HG03045 (cell line): ENCODE measurements at regions not wholly inside any gene's neighbourhood (a gene's known extent, or its start where the extent isn't known, plus 50 kb on each side); places are given as distances from the start of the nearest gene placed in this dataset.
"Not testable (repeated sequence)": the region's sequence is repeated elsewhere in the genome, so short reads cannot be mapped to it uniquely, and the experiment has no call there.

ENCODE experiments used
- ATAC-seq: cut with Tn5 transposase; IDR thresholded peaks from one replicate; pipeline ENCODE4 v1.9.1; 2021; ENCODE audit warnings: mild to moderate bottlenecking, moderate library complexity; ENCODE audit not compliant: unreplicated experiment

DNA sequence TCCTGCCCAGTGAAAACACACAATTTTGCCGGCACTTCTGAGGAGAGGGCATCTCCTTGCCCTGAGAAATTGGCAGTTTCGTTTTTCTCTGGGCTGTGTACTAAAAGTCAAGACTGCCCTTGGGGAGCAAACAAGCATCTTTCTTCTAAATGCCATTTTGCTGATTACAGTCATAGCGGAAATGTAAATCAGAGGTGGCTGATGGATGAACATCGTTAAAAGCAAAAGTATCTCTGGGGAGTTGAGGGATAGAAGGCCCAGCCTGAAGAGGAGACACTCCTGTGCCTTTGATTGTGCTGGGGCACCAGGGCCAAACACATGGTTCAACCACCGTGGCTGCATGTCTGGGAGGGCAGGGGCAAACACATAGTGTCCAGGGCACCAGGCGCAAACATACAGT lies 49.8 kb downstream of the ABCC12 start:
- ATAC-seq = no peak

DNA sequence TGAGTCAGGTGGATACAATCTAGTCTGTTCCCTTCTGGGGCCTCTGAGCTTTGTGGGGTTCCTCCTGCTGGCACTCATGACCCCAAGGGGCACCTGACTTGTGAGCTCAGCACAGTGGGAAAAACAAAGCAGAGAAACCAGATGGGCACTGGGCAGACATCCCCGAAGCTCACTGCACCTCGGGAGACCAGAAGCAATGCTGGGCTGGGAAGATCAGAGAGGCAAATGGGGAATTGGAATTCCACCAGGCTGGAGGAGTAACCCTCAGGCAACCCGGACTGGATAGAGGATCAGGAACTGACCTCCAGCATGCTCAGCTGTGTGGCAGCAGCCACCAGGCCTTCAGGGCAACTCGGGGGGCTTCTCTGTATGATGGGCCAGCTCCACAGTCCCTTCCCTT lies 50.3 kb downstream of the ABCC12 start:
- no peak for ATAC-seq

DNA sequence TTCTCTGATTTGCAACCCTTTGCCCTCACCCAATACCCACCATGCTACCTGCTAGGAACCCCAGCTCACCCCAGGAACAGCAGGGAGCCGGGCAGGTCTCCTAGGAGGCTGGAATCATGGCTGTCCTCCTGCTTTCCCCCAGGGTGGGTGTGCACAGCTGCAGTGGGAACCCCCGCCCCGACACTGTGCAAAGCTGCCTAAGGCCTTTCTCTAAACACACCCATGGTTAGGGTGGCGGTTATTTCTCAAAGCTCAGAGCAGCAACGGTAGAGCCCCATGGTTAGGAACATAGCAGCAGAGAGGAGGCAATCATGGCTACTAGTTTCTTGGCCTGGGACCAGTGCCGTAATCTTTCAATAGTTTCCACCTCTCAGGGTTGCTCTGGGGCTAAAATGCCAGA lies 52.2 kb downstream of the ABCC12 start:
- ATAC-seq = no peak

DNA sequence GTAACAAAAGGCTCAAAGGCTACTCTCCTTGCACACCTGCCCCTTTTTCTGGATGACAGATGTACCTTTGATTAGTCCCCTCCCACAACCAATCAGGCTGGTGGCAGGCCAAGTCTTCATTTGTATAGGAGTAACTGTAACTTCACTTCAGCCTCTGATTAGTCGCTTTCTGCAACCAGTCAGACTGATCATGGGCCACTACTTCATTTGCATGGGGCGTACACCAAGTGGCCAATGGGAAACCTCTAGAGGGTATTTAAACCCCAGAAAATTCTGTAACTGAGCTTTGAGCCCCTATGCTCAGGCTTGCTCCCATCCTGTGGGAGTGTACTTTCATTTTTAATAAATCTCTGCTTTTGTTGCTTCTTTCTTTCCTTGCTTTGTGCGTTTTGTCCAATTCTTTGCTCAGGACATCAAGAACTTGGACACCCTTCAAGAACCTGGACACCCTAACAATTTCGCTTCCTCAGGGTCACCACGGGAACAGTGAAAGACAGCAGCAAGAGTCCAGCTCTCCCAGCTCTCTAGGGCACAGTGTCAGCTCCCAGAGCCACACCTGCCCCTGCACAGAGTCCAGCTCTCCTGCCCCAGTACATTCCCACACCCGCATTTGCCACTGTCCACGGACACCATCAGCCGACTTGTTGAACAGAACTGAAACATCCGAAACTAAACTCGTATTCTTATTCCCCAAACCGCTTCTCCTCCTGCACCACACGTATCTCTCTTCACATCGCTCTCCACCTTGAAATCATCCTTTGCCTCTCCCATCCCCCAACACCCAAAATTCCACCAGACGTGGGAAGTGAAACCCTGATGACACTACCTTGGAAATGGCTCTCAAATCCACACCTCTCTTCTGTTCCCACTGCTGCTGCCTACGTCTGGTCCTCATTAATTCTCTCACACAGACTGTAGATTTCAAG lies 53.4 kb downstream of the ABCC12 start:
- ATAC-seq = no peak

DNA sequence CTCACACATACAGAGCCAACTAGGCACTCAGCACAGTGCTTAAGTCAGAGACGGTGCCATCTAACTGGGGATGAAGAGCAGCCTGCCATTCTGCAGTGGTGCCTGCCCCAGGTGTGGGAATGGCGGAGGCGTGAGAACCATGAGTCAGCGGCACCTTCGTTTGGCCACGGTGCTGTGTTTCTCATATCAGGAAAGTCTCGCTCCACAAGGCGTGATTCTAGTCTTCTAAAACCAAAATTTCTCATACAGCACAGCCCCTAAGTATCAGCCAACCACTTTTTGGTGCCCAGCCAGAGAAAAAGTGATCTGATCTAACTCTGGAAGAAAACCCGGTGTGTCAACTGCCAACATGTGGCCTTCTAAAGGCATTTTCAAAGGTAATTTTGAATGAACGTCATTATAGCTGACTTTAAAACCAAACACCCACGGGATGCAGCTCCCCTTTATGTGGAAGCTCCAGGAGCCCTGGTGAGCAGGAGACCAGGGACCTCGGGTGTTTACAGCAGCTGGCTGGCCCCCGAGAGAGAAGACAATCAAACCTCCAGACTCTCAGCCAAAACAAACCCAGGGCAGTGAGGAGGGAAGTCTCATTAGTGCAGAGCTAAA lies 54.6 kb downstream of the ABCC12 start:
- ATAC-seq = peak; percentile 64

DNA sequence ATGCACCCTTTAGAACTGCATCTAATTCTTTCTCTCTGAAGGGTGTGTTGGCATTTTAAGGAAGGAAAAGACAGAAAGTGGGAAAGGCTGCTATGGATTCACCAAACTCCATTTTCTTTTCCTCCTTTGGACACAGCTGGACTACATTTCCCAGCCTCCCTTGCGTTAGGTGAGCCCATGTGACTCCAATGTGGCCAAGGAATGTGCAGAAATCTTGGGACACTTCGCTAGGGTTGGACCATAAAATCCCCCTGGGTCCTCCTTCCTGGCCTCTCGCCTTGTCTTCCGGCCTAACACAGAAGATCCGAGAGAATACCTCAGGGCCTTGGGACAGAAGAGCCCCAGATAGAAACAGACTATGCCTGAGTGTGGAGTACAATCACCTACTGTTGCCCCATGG lies 56.3 kb downstream of the ABCC12 start:
- ATAC-seq = no peak

DNA sequence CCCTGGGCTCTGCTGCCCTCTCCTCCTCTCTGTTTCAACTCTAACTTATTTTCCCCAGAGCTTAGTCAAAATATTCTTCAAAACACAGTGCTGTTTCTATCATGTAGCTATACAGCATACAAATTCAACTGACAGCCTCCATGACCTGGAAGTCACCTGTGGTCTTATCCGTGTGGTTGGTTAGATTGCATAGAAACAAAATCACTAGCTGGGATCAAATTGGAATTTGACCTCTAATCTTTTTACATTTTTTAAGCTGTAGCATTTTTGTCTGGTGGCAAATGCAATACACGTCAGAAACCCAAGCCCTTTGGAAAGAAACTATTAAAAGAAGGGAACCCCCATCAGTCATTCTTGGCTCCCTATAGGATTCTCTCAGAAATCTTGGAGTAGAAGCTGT lies 57.3 kb downstream of the ABCC12 start:
- ATAC-seq = no peak

DNA sequence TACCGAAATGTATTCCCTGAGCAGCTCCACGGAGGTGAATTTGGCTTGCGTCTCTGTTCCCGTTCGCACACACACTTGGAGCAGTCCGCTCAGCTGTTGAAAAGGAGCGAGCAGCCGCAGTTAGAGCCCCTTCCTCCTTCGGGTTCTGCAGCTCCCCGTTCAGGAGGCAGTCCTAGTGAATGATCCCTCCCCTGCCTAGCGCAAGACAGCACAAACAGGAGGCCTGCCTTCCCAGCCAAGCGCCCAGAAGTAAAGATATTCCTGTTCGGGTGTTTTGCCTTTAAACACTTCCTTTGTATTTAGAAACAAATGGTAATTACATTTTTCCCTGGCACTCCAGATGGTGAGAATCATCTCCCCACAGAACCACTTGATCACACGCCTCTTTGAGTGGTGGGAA lies 64.7 kb downstream of the ABCC12 start:
- no peak for ATAC-seq

DNA sequence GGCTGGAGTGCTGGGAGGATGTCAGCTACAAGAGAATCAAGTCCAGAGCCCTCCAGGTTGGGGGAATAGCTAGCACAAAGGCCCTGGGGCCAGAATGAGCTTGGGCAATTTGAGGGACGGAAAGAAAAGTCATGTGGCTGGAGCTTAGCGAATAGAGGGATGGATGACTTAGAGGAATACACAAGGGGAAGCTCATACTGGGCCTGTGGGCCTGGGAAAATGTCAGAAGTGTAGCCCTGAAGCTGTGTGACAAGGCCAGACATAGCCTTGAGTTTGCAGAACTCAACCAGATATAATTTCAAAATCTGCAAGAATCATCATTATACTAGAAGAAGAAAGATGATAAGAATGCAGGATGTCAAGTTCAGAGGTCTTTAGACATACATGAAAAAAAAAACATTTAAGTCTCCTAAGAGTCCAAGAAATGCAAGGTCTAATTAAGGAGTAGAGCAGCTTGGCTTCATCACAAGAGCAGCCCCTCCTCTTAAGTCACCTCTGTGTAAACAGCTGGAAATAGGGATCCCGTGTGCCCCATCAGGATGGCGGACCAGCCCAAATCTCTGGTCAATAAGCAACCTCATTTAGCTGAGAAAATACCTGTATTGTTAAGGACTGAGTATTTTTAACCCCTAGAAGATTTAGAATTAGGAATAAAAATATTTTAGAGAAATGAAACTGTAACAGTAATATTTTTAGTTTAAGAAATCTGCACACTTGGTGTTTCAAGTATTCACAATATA lies 66.6 kb downstream of the ABCC12 start:
- ATAC-seq = no peak

DNA sequence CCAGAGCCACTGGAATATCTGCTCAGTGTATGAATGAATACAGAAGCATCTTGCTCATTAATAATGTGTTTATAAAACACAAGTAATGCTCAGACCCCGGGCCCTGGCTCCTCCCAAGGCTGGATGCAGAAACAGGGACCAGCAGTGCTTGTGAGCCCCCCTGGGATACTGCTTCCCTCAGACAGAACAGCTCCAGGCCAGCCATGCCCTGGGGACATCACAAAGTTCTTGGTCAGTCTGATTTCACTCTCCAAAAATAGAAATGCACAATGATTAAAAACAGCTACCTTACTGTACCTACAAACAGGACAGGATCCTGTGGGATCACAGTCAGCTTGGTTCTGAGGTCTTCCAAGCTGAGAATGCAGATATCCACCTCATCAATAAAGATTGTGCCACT lies 68.2 kb downstream of the ABCC12 start:
- no peak for ATAC-seq

DNA sequence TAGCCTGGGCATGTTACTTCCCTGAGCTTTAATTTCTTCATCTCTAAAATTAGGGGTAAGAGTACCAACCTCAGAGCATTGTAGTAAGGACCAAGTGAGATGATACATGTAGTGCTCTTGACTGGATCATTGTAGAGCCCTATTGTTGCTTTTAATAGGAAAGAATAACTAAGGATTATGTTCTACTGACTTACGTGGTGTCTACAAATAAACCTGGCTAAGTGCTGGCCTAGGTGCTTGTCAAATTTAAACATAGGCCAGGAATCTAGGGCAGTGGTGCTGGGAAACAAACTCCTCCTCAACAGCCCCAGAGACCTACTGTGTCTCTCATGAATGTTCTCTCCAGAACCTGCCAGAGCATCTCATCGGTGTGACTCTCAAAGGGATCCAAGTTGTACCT lies 69.4 kb downstream of the ABCC12 start:
- no peak for ATAC-seq

DNA sequence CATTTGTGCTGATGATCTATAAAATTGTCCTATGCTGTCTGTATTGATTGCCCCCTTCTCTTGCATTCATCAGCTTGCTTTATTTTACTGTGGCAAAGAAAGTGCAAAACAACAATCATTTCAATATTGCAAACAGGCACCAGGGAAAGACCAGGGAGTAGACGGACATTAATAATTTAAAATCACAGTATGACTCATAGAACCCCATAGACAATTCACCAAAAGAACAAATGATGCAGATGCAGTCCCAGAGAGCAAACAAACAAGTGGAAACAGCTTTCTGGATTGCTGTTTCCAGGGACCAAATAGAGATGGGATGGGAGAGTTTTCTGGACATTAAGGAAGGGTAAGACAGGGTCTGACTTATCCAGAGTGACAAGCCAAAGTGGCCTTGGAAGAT lies 70.1 kb downstream of the ABCC12 start:
- ATAC-seq = no peak

DNA sequence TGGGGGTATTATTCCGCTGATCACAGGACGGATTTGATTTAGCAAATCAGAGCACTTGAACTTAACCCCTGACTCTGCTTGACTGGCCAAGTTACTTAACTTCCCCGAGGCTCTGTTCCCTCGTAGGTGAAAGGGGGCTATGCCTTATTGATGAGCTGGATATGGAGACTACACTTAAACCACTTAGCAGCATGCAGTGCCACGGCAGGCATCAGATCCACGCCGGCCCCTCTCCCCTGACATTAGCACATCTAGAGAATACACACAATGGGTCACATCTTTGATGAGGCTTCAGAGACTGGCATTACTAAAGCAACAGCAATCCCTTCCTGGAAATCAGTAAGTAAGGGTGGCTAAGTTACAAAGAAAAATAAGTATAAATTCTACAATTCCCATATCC lies 71.0 kb downstream of the ABCC12 start:
- ATAC-seq = no peak

DNA sequence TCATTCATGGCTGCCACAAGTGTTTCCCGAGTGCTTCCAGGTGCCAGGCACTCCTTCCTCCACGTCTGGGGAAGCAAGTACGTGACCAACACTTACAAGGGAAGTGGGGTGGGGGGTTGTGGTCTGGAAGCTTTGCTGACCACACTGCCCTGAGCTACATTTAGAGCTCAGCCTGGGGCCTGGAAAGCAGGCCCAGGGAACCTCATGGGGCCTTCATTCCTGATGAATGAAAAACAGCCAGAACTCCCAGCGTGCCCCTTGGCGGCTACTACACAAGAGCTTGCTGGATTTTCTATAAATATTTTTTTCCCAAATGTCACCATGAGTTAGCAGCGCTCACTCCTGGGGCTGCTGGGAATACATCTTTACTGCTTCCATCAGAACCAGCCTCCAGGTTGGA lies 73.3 kb downstream of the ABCC12 start:
- no peak for ATAC-seq

DNA sequence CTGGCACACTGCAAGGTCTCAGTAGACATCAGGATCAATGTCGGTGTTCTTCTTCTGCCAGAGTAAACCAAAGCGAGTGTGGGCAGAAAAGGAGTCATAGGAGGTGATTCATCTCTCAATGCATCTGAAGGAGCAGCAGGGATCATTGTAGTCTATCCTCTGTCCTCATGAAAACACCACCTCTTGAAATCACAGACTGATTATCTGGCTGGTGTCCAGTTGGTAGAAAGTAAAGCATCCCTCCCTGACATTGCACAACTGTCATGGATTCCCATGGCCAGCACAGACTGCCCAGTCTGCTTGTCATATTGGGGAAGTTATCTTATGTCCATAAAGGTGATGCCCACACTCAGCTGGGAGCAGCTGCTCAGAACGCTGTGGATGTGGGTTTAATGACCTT lies 74.1 kb downstream of the ABCC12 start:
- ATAC-seq = no peak

DNA sequence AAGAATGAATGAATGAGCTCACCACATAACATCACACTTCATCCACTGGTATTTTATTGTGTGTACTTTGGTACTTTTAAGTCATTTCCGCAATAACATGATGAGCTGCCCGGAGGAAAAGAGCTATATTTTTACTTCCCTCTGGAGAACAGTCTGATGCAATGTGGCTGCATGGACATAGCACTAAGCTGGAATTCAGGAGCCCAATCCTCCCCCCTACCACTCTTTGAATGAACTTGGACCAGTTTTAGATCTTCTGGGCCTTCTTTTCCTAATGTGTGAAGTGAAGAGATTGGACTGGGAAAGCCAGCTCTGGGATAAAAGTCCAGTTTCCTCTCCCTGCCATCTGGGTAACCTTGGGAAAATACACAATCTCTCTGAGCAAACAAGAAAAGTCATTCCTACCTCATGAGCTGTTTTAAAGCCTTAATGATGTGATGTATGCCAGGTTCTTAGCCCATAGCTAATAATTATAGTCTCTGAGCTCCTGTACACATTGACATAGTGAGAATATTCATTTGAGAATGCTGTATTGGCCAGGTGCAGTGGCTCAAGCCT lies 79.3 kb downstream of the ABCC12 start:
- no peak for ATAC-seq

DNA sequence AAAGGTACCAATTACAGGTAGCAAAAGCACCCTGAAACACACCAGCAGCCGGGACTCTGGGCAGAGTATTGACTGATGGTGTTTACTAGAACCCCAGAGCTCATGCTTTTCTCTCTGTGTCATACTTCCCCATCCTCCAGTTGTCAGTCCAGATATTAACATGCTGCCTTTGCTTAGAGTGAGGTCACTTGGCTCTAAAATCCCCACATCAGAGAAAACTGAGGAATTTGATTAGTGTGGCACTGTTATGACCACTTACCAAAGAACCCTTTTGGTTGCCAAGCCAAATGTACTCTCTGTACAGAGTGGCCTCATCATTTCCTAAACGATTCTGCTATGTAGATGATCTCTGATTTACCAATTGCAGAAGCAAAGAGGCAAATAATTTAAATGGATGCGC lies 80.4 kb downstream of the ABCC12 start:
- no peak for ATAC-seq

DNA sequence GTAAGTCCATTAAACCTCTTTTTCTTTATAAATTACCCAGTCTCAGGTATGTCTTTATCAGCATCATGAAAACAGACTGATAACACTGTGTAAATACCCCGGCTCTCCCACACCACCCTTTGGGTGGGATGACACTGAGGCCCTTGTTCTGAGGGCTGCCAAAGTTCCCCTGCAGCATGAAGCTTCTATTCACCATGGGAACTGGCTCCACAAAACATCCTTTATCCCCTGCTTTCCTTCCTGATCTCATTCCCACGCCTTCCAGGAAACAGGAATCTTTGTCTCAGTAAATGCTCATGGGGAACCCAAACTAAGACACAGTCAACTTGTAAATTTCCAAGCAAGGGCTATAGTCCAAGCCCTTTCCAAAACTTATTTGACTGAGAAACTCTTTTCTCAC lies 88.4 kb downstream of the ABCC12 start:
- no peak for ATAC-seq

DNA sequence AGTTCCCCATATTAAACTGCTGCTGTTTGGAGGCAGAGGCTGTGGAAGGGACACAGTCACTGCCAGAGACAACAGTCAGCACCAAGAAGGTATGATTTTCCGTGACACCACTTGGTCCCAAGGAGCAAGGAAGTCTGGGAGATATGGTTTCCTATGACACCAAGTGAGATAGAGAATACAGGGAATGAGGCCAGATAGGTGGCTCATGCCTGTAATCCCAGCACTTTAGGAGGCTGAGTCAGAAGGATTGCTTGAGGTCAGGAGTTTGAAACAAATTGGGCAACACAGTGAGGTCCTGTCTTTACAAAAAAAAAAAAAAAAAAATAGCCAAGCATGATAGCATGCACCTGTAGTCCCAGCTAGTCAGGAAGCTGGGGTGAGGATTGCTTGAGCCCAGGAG lies 90.8 kb downstream of the ABCC12 start:
- no peak for ATAC-seq

DNA sequence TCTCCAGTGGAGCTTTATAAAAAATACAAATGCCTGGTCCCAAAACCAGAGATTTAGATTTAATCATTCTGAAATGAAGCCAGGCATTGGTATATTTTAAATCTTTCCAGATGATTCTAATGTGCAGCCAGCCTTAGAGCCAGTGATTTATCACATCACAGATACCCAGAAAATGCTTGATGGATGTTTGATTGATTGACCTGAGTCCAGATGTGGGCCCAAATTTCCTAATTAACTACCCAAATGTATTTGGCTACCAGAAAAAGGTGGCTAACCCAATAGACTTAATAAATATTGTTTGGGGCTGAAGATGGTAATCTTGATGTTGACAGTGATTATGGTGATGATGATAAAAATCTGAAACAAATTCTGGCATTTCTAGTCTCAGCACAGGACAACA lies 93.1 kb downstream of the ABCC12 start:
- ATAC-seq = no peak

DNA sequence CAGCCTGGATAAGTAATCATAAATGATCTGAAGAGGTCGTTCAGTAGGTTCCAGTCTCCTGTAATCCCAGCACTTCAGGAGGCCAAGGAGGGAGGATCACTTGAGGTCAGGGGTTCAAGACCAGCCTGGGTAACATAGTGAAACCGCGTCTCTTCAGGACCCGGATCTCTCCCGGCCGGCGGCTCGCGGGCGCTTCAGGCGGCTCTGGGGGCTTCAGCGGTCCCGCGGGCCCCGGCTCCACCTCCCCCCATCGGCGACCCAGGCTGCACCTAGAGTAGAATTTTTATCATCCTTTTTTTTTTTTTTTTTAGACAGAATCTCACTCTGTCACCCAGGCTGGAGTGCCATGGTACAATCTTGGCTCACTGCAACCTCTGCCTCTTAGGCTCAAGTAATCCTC lies 95.9 kb downstream of the ABCC12 start:
- no peak for ATAC-seq

DNA sequence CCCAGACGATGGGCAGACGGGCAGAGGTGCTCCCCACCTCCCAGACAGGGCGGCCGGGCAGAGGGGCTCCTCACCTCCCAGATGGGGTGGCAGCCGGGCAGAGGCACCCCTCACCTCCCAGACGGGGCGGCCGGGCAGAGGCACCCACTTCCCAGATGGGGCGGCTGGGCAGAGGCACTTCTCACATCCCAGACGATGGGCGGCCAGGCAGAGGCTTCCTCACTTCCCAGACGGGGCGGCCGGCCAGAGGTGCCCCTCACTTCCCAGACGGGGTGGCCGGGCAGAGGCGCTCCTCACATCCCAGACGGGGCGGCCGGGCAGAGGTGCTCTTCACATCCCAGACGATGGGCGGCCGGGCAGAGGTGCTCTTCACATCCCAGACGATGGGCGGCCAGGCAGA lies 96.6 kb downstream of the ABCC12 start:
- ATAC-seq = not testable (repeated sequence)
